AG04450 (cell line): ENCODE measurements at regions not wholly inside any gene's neighbourhood (a gene's known extent, or its start where the extent isn't known, plus 50 kb on each side); places are given as distances from the start of the nearest gene placed in this dataset.

ENCODE experiments used
- CTCF ChIA-PET: fragments of 300-600, 350-600 bp; formaldehyde crosslinking; extraction: SDS; loops from one replicate; lab custom pipeline; 2022; ENCODE audit warnings: antibody characterized with exemption, inconsistent platforms; lab: Charles Lee
- POLR2A ChIA-PET: fragments of 350-600 bp; formaldehyde crosslinking; extraction: SDS; loops from one replicate; lab custom pipeline; 2021; ENCODE audit warnings: antibody characterized with exemption, inconsistent platforms; lab: Yijun Ruan, JAX
- DNase-seq: peaks from one replicate; pipeline ENCODE4 v3.0.0-alpha.2; 2011; ENCODE audit warnings: low read depth, low spot score
- H3K27ac ChIP-seq: one replicate; pipeline ENCODE4 v1.5.1; 2012; ENCODE audit warnings: low read depth, low read length, control low read depth
- H3K27me3 ChIP-seq: one replicate; pipeline ENCODE4 v1.6.0; 2012; ENCODE audit warnings: low read length; ENCODE audit not compliant: control insufficient read depth, insufficient read depth
- H3K4me3 ChIP-seq: 2 replicates; pipeline ENCODE4 v1.5.1; 2011; ENCODE audit warnings: mild to moderate bottlenecking, low read depth, low read length, control low read depth
- H3K9me3 ChIP-seq: 2 replicates; pipeline ENCODE4 v1.5.1; 2012; ENCODE audit warnings: low read length; ENCODE audit not compliant: control insufficient read depth, insufficient read depth
- TF ChIP-seq, protein P1 (sequence below): IDR thresholded peaks from 2 replicates; pipeline ENCODE4 v1.5.1; 2011; ENCODE audit warnings: low read depth, low read length, control low read depth, inconsistent platforms

DNA sequence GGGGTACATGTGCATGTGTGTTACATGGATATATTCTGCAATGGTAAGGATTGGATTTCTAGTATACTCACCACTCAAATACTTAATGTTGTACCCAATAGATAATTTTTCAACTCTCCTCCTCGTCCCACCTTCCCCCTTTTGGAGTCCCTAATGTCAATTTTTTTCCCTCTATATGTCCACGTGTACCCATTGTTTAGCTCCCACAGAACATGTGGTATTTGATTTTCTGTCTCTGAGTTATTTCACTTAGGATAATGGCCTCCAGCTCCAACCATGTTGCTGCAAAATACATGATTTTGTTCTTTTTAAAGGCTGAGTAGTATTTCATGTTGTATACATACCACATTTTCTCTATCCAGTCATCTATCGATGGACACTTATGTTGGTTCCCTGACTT is 97.2 kb upstream of the TMTC1 start:
- ChIA-PET POLR2A (no interaction called here), CTCF (no interaction called here)
- Histone ChIP-seq H3K27me3 (peaks cover 2% of the 10 kb centered on the region), H3K9me3 (no peaks in the 10 kb centered on the region), H3K4me3 (no peak overlapping the region), H3K27ac (no peak overlapping the region)
- TF ChIP-seq, protein P1, sequence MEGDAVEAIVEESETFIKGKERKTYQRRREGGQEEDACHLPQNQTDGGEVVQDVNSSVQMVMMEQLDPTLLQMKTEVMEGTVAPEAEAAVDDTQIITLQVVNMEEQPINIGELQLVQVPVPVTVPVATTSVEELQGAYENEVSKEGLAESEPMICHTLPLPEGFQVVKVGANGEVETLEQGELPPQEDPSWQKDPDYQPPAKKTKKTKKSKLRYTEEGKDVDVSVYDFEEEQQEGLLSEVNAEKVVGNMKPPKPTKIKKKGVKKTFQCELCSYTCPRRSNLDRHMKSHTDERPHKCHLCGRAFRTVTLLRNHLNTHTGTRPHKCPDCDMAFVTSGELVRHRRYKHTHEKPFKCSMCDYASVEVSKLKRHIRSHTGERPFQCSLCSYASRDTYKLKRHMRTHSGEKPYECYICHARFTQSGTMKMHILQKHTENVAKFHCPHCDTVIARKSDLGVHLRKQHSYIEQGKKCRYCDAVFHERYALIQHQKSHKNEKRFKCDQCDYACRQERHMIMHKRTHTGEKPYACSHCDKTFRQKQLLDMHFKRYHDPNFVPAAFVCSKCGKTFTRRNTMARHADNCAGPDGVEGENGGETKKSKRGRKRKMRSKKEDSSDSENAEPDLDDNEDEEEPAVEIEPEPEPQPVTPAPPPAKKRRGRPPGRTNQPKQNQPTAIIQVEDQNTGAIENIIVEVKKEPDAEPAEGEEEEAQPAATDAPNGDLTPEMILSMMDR, result no peak
- no peak for DNase-seq

DNA sequence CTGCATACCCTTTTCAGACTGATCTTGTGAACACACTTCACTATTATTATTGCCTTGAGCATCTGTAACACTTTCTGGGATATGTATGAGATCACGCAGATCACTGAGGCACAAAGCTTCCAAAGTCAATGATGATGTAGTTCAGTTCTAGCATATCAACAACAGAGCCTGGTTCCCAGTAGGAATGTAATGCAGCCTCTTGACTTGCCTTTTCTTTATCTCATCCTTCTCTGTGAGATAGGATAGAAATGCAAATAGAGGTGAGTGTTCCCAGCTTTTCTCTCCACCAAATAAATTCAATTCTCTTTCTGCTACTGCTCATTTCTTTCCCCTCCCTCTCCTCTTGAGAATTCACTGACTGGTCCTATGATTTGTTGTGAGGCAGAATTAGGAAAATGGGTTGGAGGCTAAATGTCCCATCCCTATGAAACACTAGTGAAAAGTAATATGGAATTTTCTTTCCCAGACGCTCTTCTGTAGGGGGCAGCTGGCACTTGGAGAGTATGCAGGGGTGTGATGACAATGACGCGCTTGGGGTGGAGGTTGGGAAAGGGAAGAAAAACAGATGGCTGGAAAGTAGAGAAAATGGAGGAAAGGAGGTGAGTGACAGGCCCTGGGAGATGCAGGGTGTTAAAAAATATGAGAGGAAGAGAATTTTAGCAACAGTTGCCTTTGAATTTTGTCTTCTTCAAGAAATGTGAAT is 96.0 kb upstream of the TMTC1 start:
- no peak overlapping the region for H3K27ac ChIP-seq
- no peak overlapping the region for H3K4me3 ChIP-seq
- DNase-seq, result no peak
- peaks cover 2% of the 10 kb centered on the region for H3K27me3 ChIP-seq
- ChIA-PET POLR2A (no interaction called here), CTCF (no interaction called here)
- TF ChIP-seq, protein P1, result no peak
- H3K9me3 ChIP-seq, result no peaks in the 10 kb centered on the region

GRCh38 chr12:29869946-29870345 is 86.2 kb upstream of the TMTC1 start:
- ChIA-PET CTCF (no interaction called here), POLR2A (no interaction called here)
- Histone ChIP-seq H3K27ac (no peak overlapping the region), H3K4me3 (no peak overlapping the region), H3K9me3 (no peaks in the 10 kb centered on the region), H3K27me3 (no peaks in the 10 kb centered on the region)
- TF ChIP-seq, protein P1, result no peak
- no peak for DNase-seq

DNA sequence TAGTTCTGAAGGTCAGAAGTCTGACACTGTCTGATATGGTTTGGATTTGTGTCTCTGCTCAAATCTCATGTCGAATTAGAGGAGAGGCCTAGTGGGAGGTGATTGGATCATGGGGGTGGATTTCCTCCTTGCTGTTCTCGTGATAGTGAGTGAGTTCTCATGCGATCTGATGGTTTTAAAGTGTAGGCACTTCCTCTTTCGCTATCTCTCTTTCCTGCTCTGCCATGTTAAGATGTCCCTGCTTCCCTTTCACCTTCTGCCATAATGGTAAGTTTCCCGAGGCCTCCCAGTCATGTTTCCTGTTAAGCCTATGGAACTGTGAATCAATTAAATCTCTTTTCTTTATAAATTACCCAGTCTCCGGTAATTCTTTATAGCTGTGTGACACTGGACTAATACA is 84.1 kb upstream of the TMTC1 start:
- peaks cover 2% of the 10 kb centered on the region for H3K27me3 ChIP-seq
- TF ChIP-seq, protein P1, result no peak
- H3K27ac ChIP-seq, result no peak overlapping the region
- ChIA-PET POLR2A (no interaction called here), CTCF (interaction anchor here (1.0 kb wide), 1 partner anchor 22 kb away, joined by 3 read pairs; no protein-coding TSS in a partner anchor)
- no peak for DNase-seq
- no peak overlapping the region for H3K4me3 ChIP-seq
- no peaks in the 10 kb centered on the region for H3K9me3 ChIP-seq

DNA sequence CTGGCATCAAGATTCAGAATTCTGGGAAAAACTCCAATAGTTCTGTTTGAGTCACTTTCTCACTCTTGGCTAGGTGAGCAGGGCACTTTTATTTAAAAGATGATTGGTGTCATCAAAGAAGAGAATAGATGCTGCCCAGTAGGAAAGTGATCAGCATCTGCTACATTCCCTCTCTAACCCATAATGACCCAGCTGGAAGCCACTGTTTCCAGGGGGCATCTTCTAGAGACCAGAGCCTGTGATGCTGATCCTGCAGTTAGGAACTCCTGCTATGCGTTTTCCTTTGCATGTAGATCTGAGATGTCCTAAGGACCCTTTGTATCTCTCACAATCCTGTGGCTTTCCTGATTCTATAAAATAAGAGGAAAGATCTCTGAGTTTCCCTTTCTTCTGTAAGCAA is 79.9 kb upstream of the TMTC1 start:
- peaks cover 2% of the 10 kb centered on the region for H3K27me3 ChIP-seq
- H3K9me3 ChIP-seq, result no peaks in the 10 kb centered on the region
- H3K4me3 ChIP-seq, result no peak overlapping the region
- POLR2A ChIA-PET, result no interaction called here
- TF ChIP-seq, protein P1, result no peak
- H3K27ac ChIP-seq, result no peak overlapping the region
- CTCF ChIA-PET, result no interaction called here
- DNase-seq, result no peak
